Kidney (tissue), 13 donors: ENCODE measurements at regions not wholly inside any gene's neighbourhood (a gene's known extent, or its start where the extent isn't known, plus 50 kb on each side); places are given as distances from the start of the nearest gene placed in this dataset.

Experiments
- DNase-seq, 5 donors: peaks; one replicate each; pipeline ENCODE4 v3.0.0-alpha.2; 2013 to 2020
- FAIRE-seq: peaks from 2 replicates; lab custom pipeline; 2012; peaks lifted over from hg19 to GRCh38; lab: Jason Lieb, UNC
- H3K27ac ChIP-seq, 2 donors: one replicate each; pipeline ENCODE4 v1.7.0; 2013; ENCODE audit warnings: low read depth in 2 of 2, low read length in 2 of 2, inconsistent platforms in 1 of 2
- H3K27me3 ChIP-seq: one replicate; pipeline ENCODE4 v1.7.1; 2013; ENCODE audit warnings: low read length, inconsistent platforms; ENCODE audit not compliant: control insufficient read depth, insufficient read depth
- H3K36me3 ChIP-seq, 3 donors: one replicate each; pipeline versions ENCODE4 v1.7.0 to v1.7.1; 2013; ENCODE audit warnings: low read length in 3 of 3, control low read depth in 1 of 3, inconsistent platforms in 1 of 3; ENCODE audit not compliant: insufficient read depth in 3 of 3, control insufficient read depth in 2 of 3
- H3K4me1 ChIP-seq, 3 donors: one replicate each; pipeline versions ENCODE4 v1.7.0 to v1.7.1; 2013; ENCODE audit warnings: low read length in 3 of 3, inconsistent platforms in 1 of 3, low read depth in 1 of 3; ENCODE audit not compliant: control insufficient read depth in 2 of 3, insufficient read depth in 2 of 3
- H3K4me3 ChIP-seq, 3 donors: one replicate each; pipeline versions ENCODE4 v1.7.0 to v1.8.1; 2013; ENCODE audit warnings: low read length in 3 of 3, control low read depth in 1 of 3, inconsistent platforms in 1 of 3
- H3K9ac ChIP-seq, 3 donors: one replicate each; pipeline versions ENCODE4 v1.7.0 to v1.7.1; 2013; ENCODE audit warnings: low read length in 3 of 3, control low read depth in 1 of 3, inconsistent platforms in 1 of 3
- H3K9me3 ChIP-seq, 3 donors: one replicate each; pipeline versions ENCODE4 v1.7.0 to v1.7.1; 2013; ENCODE audit warnings: low read length in 3 of 3, control low read depth in 1 of 3, inconsistent platforms in 1 of 3; ENCODE audit not compliant: control insufficient read depth in 2 of 3, insufficient read depth in 1 of 3
- CTCF ChIP-seq: IDR thresholded peaks from 3 replicates; pipeline ENCODE4 v1.5.1; 2012; ENCODE audit warnings: mild to moderate bottlenecking, moderate library complexity, borderline replicate concordance; ENCODE audit not compliant: insufficient read depth; ENCODE audit errors: extremely low read depth
- intact Hi-C: fragments of 100-400 bp; cut with DNase I; formaldehyde crosslinking; loops from one replicate; pipeline ENCODE4 v1.11.1; 2022
- donor health status: control.
- donor health status: control.
- donor health status: control.
- donor health status: control.
- donor health status: control.
- donor health status: DM: yes; HTN: yes; CAD: no.
- donor health status: Normal renal cell carcinoma (clear cell type).

GRCh38 chr1:229047161-229047839 lies 223.6 kb upstream of the RAB4A start:
- intact Hi-C loops, result no loop called here
- peaks cover 0 to 2% (median 0%) of the 10 kb centered on the region in 3 donors for H3K9me3 ChIP-seq
- no peak overlapping the region for H3K4me3 ChIP-seq
- FAIRE-seq (no peak), DNase-seq (peak in 1 of 5 donors; percentile 9)
- no peaks in the 10 kb centered on the region for H3K27me3 ChIP-seq
- H3K27ac ChIP-seq, result no peak overlapping the region
- H3K9ac ChIP-seq, result no peak overlapping the region
- H3K36me3 ChIP-seq, result no peaks in the 10 kb centered on the region
- TF ChIP-seq CTCF, result no peak
- H3K4me1 ChIP-seq, result no peaks in the 10 kb centered on the region

- intact Hi-C loops, result no loop called here
- peak in 1 of 5 donors; percentile 8 for DNase-seq
- Histone ChIP-seq H3K27ac (no peak overlapping the region), H3K4me1 (no peaks in the 10 kb centered on the region), H3K9me3 (peaks cover 0 to 2% (median 0%) of the 10 kb centered on the region in 3 donors), H3K4me3 (no peak overlapping the region), H3K36me3 (no peaks in the 10 kb centered on the region), H3K9ac (no peak overlapping the region), H3K27me3 (no peaks in the 10 kb centered on the region)
- FAIRE-seq, result no peak
- TF ChIP-seq CTCF, result no peak
These were observed 222.9 kb upstream of the RAB4A start for GRCh38 chr1:229047840-229048620.

- H3K4me3 ChIP-seq, result no peak overlapping the region
- H3K9me3 ChIP-seq, result peaks cover 0 to 2% (median 0%) of the 10 kb centered on the region in 3 donors
- H3K4me1 ChIP-seq, result no peaks in the 10 kb centered on the region
- FAIRE-seq (no peak), DNase-seq (peak in 1 of 5 donors; percentile 6)
- TF ChIP-seq CTCF, result no peak
- no peak overlapping the region for H3K9ac ChIP-seq
- intact Hi-C loops, result no loop called here
- H3K27me3 ChIP-seq, result no peaks in the 10 kb centered on the region
- H3K36me3 ChIP-seq, result no peaks in the 10 kb centered on the region
- no peak overlapping the region for H3K27ac ChIP-seq
These were observed 222.0 kb upstream of the RAB4A start for GRCh38 chr1:229048896-229049295.
